PC-3 (cell line): ENCODE measurements at regions not wholly inside any gene's neighbourhood (a gene's known extent, or its start where the extent isn't known, plus 50 kb on each side); places are given as distances from the start of the nearest gene placed in this dataset.

Source experiments
- CTCF ChIP-seq: fragments of 300-600 bp; sonication (generic); conservative IDR thresholded peaks from 2 replicates; pipeline ENCODE4 v1.5.1; 2017; ENCODE audit warnings: antibody characterized with exemption, low read depth, mild to moderate bottlenecking, low read length
- EZH2 ChIP-seq: fragments of 300-600 bp; sonication (generic); IDR thresholded peaks from one replicate; pipeline ENCODE4 v1.6.1; 2017; ENCODE audit warnings: antibody characterized with exemption, mild to moderate bottlenecking, low read length; ENCODE audit not compliant: unreplicated experiment

GRCh38 chr3:68535782-68536181, 396.6 kb downstream of the TAFA4 start:
- no peak for TF ChIP-seq CTCF
- no peak for TF ChIP-seq EZH2
